ENCODE measurements at regions not wholly inside any gene's neighbourhood (a gene's known extent, or its start where the extent isn't known, plus 50 kb on each side); places are given as distances from the start of the nearest gene placed in this dataset.

DNA sequence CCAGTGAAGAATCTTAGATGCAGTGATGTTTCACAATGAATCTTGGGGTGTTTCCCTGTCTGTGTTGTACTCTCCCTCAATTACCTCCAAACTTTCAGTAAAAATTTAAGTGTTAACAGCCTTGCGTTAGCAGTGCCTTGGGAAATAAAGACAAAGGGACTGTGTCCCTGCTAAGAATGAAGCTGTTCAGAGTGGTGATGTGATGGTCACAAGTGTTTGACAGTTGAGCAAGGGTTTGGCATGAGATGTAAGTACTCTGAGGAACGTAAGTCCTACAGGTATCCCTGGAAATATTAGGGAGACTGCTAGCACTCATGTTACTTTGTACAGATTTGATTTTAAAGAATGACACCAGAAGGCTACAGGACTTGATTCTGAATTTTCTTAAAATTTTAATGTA is 304.3 kb upstream of the DPH6 start:
- Histone ChIP-seq H3K23ac (ENCODE audit: insufficient read length, low read depth, low read length) (no peak overlapping the region), H2AFZ (ENCODE audit: low read length) (no peak overlapping the region), H3T11ph (ENCODE audit: low read length) (no peak overlapping the region), H3K27ac (ENCODE audit: insufficient read length, low read depth, low read length) (no peak overlapping the region), H3K79me1 (ENCODE audit: insufficient read depth, low read depth, low read length, poor library complexity, severe bottlenecking) (no peaks in the 10 kb centered on the region), H3K4ac (ENCODE audit: low read depth, low read length) (no peak overlapping the region), H3K9ac (ENCODE audit: extremely low read depth, insufficient read length, low read length) (no peak overlapping the region), H4K5ac (ENCODE audit: insufficient read length, low read depth, low read length) (no peak overlapping the region), H3K4me2 (ENCODE audit: insufficient read depth, insufficient read length, low read length) (no peak overlapping the region), H2BK120ac (ENCODE audit: low read depth, low read length, poor library complexity, severe bottlenecking) (no peak overlapping the region), H3K56ac (ENCODE audit: insufficient read length, low read depth, low read length) (no peak overlapping the region), H3K79me2 (ENCODE audit: insufficient read depth, low read length) (no peaks in the 10 kb centered on the region), H2BK5ac (ENCODE audit: insufficient read length, low read length) (no peak overlapping the region), H3K4me1 (ENCODE audit: insufficient read depth, low read length) (no peaks in the 10 kb centered on the region), H4K20me1 (ENCODE audit: control insufficient read depth, insufficient read depth, insufficient read length) (no peaks in the 10 kb centered on the region), H4K8ac (replicated peaks; ENCODE audit: insufficient read length, low read depth, low read length) (no peak overlapping the region), H2BK15ac (ENCODE audit: low read depth, low read length) (no peak overlapping the region), H3K18ac (ENCODE audit: insufficient read length, low read depth, low read length) (no peak overlapping the region), H2BK20ac (ENCODE audit: low read depth, low read length, poor library complexity, severe bottlenecking) (no peak overlapping the region), H2AK5ac (ENCODE audit: insufficient read length, low read length) (no peak overlapping the region), H3K27me3 (ENCODE audit: insufficient read depth, low read length) (no peaks in the 10 kb centered on the region), H3K23me2 (ENCODE audit: insufficient read length, low read depth, low read length, poor library complexity, severe bottlenecking) (no peaks in the 10 kb centered on the region), H3K9me3 (ENCODE audit: control insufficient read depth, low read depth, low read length) (no peaks in the 10 kb centered on the region), H2BK12ac (ENCODE audit: insufficient read length, low read depth, low read length) (no peak overlapping the region), H3K14ac (ENCODE audit: insufficient read depth, low read length) (no peak overlapping the region), H4K91ac (ENCODE audit: insufficient read length, low read depth, low read length) (no peak overlapping the region)
- no peak overlapping the region for H3K4me3 Mint-ChIP-seq
- WGBS (ENCODE audit: extremely low coverage, insufficient read length, low lambda C conversion rate) = no CpG with 5 or more reads among the region's 2 CpGs
- H3K9me3 Mint-ChIP-seq = no peaks in the 10 kb centered on the region
- no peak overlapping the region for H3K27ac Mint-ChIP-seq
- no peaks in the 10 kb centered on the region for H3K36me3 Mint-ChIP-seq (ENCODE audit: insufficient read depth in 1 of 3, low read depth in 3 of 3)
- no peak for DNase-seq
- no peaks in the 10 kb centered on the region for H3K4me1 Mint-ChIP-seq
- TF ChIP-seq CTCF (conservative IDR thresholded peaks at IDR 0.05) = no peak
- H3K27me3 Mint-ChIP-seq (ENCODE audit: low read depth) = no peaks in the 10 kb centered on the region

Measured in H9 (cell line).